Fibroblast of skin of left quadriceps (primary cell): ENCODE measurements at regions not wholly inside any gene's neighbourhood (a gene's known extent, or its start where the extent isn't known, plus 50 kb on each side); places are given as distances from the start of the nearest gene placed in this dataset.
"Not testable (repeated sequence)": the region's sequence is repeated elsewhere in the genome, so short reads cannot be mapped to it uniquely, and the experiment has no call there.

Experiments used
- DNase-seq, 2 experiments: peaks; one replicate each; pipeline ENCODE4 v3.0.0-alpha.2; 2013; ENCODE audit warnings: low read depth in 2 of 2

- DNase-seq, result peak; percentile 7 to 11
Observed at GRCh38 chr14:83071888-83072501, 1538.3 kb upstream of the SEL1L start.

GRCh38 chr14:83085136-83085535, 1551.5 kb upstream of the SEL1L start:
- no peak for DNase-seq

- no peak for DNase-seq
Observed at GRCh38 chr14:83085725-83086124, 1552.1 kb upstream of the SEL1L start.

GRCh38 chr14:83091991-83092956, 1558.6 kb upstream of the SEL1L start:
- DNase-seq, result not testable (repeated sequence)

- no peak for DNase-seq
Observed at GRCh38 chr14:83096092-83096491, 1562.4 kb upstream of the SEL1L start.

GRCh38 chr14:83101846-83102245, 1568.2 kb upstream of the SEL1L start:
- no peak for DNase-seq

GRCh38 chr14:83118029-83118428, 1584.4 kb upstream of the SEL1L start:
- DNase-seq, result no peak

GRCh38 chr14:83120187-83120586, 1586.5 kb upstream of the SEL1L start:
- DNase-seq, result no peak

GRCh38 chr14:83126076-83126475, 1592.4 kb upstream of the SEL1L start:
- DNase-seq, result no peak

GRCh38 chr14:83128783-83129182, 1595.1 kb upstream of the SEL1L start:
- DNase-seq, result no peak

GRCh38 chr14:83129496-83129895, 1595.8 kb upstream of the SEL1L start:
- no peak for DNase-seq

GRCh38 chr14:83133981-83134645, 1600.5 kb upstream of the SEL1L start:
- no peak for DNase-seq

- DNase-seq, result no peak
Observed at GRCh38 chr14:83140756-83141155, 1607.1 kb upstream of the SEL1L start.

- peak in 1 of 2 experiments; percentile 3 for DNase-seq
Observed at GRCh38 chr14:83147006-83147405, 1613.4 kb upstream of the SEL1L start.

GRCh38 chr14:83151571-83151970, 1617.9 kb upstream of the SEL1L start:
- DNase-seq, result no peak

GRCh38 chr14:83153081-83153480, 1619.4 kb upstream of the SEL1L start:
- no peak for DNase-seq

- DNase-seq, result no peak
Observed at GRCh38 chr14:83162361-83162929, 1628.8 kb upstream of the SEL1L start.

GRCh38 chr14:83163016-83163415, 1629.4 kb upstream of the SEL1L start:
- peak in 1 of 2 experiments; percentile 4 for DNase-seq

GRCh38 chr14:83164016-83164415, 1630.4 kb upstream of the SEL1L start:
- DNase-seq, result peak; percentile 75 to 77

GRCh38 chr14:83164591-83164990, 1630.9 kb upstream of the SEL1L start:
- DNase-seq, result no peak

GRCh38 chr14:83170165-83170564, 1636.5 kb upstream of the SEL1L start:
- DNase-seq, result no peak

- DNase-seq, result no peak
Observed at GRCh38 chr14:83171761-83172160, 1638.1 kb upstream of the SEL1L start.
